ENCODE measurements at regions not wholly inside any gene's neighbourhood (a gene's known extent, or its start where the extent isn't known, plus 50 kb on each side); places are given as distances from the start of the nearest gene placed in this dataset.

DNA sequence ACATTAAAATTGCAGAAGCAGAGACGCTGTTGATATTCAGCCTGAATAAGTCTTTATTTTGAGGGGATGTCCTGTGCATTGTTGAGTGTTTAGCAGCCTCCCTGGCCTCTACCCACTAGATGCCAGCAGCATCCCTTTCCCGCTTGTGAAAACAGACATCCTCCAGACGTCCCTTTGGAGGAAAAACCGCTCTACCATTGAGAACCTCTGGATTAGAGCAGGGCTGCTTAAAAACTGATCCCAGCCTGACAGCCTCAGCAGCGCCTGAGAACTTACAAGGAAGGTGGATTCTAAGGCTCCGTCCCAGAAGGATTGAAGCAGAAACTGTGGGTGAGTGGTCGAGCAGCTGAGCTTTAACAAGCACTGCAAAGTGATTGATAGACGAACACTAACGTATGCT is 349.7 kb downstream of the CYRIA start:
- TF ChIP-seq, protein P1, sequence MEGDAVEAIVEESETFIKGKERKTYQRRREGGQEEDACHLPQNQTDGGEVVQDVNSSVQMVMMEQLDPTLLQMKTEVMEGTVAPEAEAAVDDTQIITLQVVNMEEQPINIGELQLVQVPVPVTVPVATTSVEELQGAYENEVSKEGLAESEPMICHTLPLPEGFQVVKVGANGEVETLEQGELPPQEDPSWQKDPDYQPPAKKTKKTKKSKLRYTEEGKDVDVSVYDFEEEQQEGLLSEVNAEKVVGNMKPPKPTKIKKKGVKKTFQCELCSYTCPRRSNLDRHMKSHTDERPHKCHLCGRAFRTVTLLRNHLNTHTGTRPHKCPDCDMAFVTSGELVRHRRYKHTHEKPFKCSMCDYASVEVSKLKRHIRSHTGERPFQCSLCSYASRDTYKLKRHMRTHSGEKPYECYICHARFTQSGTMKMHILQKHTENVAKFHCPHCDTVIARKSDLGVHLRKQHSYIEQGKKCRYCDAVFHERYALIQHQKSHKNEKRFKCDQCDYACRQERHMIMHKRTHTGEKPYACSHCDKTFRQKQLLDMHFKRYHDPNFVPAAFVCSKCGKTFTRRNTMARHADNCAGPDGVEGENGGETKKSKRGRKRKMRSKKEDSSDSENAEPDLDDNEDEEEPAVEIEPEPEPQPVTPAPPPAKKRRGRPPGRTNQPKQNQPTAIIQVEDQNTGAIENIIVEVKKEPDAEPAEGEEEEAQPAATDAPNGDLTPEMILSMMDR (IDR thresholded peaks at IDR 0.05; ENCODE audit: low read length) = no peak
- no peak for TF ChIP-seq EZH2 (IDR thresholded peaks at IDR 0.05; ENCODE audit: borderline replicate concordance, low read length)
